Keratinocyte (primary cell): ENCODE measurements at regions not wholly inside any gene's neighbourhood (a gene's known extent, or its start where the extent isn't known, plus 50 kb on each side); places are given as distances from the start of the nearest gene placed in this dataset.

ENCODE experiments used
- EZH2 ChIP-seq: IDR thresholded peaks from one replicate; pipeline ENCODE4 v1.6.1; 2012; ENCODE audit warnings: inconsistent platforms, mild to moderate bottlenecking, low read length, moderate library complexity
- TF ChIP-seq, protein P1 (sequence below), 3 experiments: IDR thresholded peaks in 1 of 3; conservative IDR thresholded peaks in 1 of 3; optimal IDR thresholded peaks in 1 of 3; 2 replicates in 2 of 3; 3 replicates in 1 of 3; pipeline versions ENCODE3 to v1.5.1; 2011; ENCODE audit warnings: low read length in 3 of 3, mild to moderate bottlenecking in 3 of 3, moderate library complexity in 2 of 3, control low read depth in 1 of 3, inconsistent platforms in 1 of 3; ENCODE audit not compliant: insufficient read depth in 2 of 3; ENCODE audit errors: extremely low read depth in 1 of 3

- TF ChIP-seq, protein P1, sequence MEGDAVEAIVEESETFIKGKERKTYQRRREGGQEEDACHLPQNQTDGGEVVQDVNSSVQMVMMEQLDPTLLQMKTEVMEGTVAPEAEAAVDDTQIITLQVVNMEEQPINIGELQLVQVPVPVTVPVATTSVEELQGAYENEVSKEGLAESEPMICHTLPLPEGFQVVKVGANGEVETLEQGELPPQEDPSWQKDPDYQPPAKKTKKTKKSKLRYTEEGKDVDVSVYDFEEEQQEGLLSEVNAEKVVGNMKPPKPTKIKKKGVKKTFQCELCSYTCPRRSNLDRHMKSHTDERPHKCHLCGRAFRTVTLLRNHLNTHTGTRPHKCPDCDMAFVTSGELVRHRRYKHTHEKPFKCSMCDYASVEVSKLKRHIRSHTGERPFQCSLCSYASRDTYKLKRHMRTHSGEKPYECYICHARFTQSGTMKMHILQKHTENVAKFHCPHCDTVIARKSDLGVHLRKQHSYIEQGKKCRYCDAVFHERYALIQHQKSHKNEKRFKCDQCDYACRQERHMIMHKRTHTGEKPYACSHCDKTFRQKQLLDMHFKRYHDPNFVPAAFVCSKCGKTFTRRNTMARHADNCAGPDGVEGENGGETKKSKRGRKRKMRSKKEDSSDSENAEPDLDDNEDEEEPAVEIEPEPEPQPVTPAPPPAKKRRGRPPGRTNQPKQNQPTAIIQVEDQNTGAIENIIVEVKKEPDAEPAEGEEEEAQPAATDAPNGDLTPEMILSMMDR (optimal IDR thresholded peaks at IDR 0.05 in 1 of 3, IDR thresholded peaks at IDR 0.05 in 1 of 3, conservative IDR thresholded peaks at IDR 0.05 in 1 of 3; ENCODE audit: extremely low read depth in 1 of 3, insufficient read depth in 2 of 3, low read length in 3 of 3) = no peak
- TF ChIP-seq EZH2 = no peak
These were observed 63.1 kb downstream of the ZNF281 start for GRCh38 chr1:200346700-200347099.
